NOMO-1 (cell line): ENCODE measurements at regions not wholly inside any gene's neighbourhood (a gene's known extent, or its start where the extent isn't known, plus 50 kb on each side); places are given as distances from the start of the nearest gene placed in this dataset.
"Not testable (repeated sequence)": the region's sequence is repeated elsewhere in the genome, so short reads cannot be mapped to it uniquely, and the experiment has no call there.

Experiments
- DNase-seq, 2 experiments: peaks; one replicate each; lab custom pipeline; 2025; ENCODE audit not compliant: unreplicated experiment in 2 of 2; lab: John Stamatoyannopoulos, UW

- DNase-seq: peak; percentile 35 to 45
Observed at GRCh38 chr18:22285361-22286140, 116.2 kb downstream of the GATA6 start.

- DNase-seq: no peak
Observed at GRCh38 chr18:22284581-22285360, 115.4 kb downstream of the GATA6 start.

- not testable (repeated sequence) for DNase-seq
Observed at GRCh38 chr18:22283855-22284254, 114.5 kb downstream of the GATA6 start.

GRCh38 chr18:22283397-22283796, 114.0 kb downstream of the GATA6 start:
- no peak for DNase-seq

- no peak for DNase-seq
Observed at GRCh38 chr18:22283116-22283395, 113.7 kb downstream of the GATA6 start.

- DNase-seq: peak; percentile 35 to 93
Observed at GRCh38 chr18:22282311-22283115, 113.1 kb downstream of the GATA6 start.

GRCh38 chr18:22280453-22280750, 111.0 kb downstream of the GATA6 start:
- no peak for DNase-seq

- DNase-seq: no peak
Observed at GRCh38 chr18:22279741-22280452, 110.5 kb downstream of the GATA6 start.

GRCh38 chr18:22278798-22279197, 109.4 kb downstream of the GATA6 start:
- DNase-seq: no peak

GRCh38 chr18:22277758-22278157, 108.4 kb downstream of the GATA6 start:
- DNase-seq: no peak

- DNase-seq: no peak
Observed at GRCh38 chr18:22276334-22276713, 106.9 kb downstream of the GATA6 start.

GRCh38 chr18:22275706-22276333, 106.4 kb downstream of the GATA6 start:
- DNase-seq: no peak

- no peak for DNase-seq
Observed at GRCh38 chr18:22273101-22274039, 104.0 kb downstream of the GATA6 start.

- DNase-seq: no peak
Observed at GRCh38 chr18:22272242-22272641, 102.9 kb downstream of the GATA6 start.

GRCh38 chr18:22271030-22271429, 101.6 kb downstream of the GATA6 start:
- no peak for DNase-seq

- no peak for DNase-seq
Observed at GRCh38 chr18:22268641-22269128, 99.3 kb downstream of the GATA6 start.

GRCh38 chr18:22267697-22268096, 98.3 kb downstream of the GATA6 start:
- DNase-seq: no peak

- no peak for DNase-seq
Observed at GRCh38 chr18:22267225-22267624, 97.8 kb downstream of the GATA6 start.

GRCh38 chr18:22265838-22266237, 96.4 kb downstream of the GATA6 start:
- DNase-seq: no peak
